ENCODE measurements at regions not wholly inside any gene's neighbourhood (a gene's known extent, or its start where the extent isn't known, plus 50 kb on each side); places are given as distances from the start of the nearest gene placed in this dataset.
"Not testable (repeated sequence)": the region's sequence is repeated elsewhere in the genome, so short reads cannot be mapped to it uniquely, and the experiment has no call there.

DNA sequence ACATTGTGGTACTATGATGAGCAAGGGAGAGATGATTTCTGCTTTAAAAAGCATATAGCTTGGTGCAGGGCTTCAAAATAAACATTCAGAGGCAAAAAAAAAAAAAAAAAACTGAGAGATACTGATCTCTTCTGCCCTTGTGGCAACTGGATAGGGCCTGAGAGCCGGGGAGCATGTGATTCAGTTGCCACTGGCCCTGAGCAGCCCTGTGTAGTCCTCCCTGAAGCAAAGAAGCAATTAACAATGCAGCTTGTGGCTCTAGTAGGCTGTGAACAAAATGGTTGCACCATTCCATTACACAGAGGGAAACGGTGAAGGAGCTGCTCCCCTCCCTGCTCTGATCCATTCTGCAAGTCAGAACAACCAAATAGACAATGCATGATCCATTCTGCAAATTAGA lies 347.5 kb upstream of the DAB2 start:
- in situ Hi-C loops (cut with MboI; ENCODE audit: low sequenced_read_pairs), result no loop called here

- in situ Hi-C loops (cut with MboI; ENCODE audit: low sequenced_read_pairs), result no loop called here
Observed at GRCh38 chr5:39767916-39768315, 343.1 kb upstream of the DAB2 start.

- in situ Hi-C loops (cut with MboI; ENCODE audit: low sequenced_read_pairs), result no loop called here
Observed at GRCh38 chr5:39765366-39765765, 340.6 kb upstream of the DAB2 start.

DNA sequence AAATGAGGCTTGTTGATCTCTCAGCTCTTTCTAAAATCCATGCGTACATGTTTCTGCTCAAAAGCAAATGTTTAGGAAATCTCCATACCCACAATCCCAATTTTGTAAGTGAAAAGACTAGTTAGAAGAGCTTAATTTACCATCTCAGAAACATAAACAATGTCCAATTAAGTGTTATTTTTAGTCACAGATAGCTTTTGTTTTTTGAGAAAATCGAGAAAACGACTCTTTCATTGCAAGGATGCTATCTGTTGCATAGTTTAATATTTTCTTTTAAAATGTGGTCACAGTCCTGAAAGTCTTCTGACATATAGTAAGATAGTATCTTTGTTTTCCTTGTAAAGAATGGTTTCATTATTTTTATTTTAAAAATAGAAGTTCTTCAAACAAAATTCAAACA lies 338.0 kb upstream of the DAB2 start:
- in situ Hi-C loops (cut with MboI; ENCODE audit: low sequenced_read_pairs), result no loop called here

DNA sequence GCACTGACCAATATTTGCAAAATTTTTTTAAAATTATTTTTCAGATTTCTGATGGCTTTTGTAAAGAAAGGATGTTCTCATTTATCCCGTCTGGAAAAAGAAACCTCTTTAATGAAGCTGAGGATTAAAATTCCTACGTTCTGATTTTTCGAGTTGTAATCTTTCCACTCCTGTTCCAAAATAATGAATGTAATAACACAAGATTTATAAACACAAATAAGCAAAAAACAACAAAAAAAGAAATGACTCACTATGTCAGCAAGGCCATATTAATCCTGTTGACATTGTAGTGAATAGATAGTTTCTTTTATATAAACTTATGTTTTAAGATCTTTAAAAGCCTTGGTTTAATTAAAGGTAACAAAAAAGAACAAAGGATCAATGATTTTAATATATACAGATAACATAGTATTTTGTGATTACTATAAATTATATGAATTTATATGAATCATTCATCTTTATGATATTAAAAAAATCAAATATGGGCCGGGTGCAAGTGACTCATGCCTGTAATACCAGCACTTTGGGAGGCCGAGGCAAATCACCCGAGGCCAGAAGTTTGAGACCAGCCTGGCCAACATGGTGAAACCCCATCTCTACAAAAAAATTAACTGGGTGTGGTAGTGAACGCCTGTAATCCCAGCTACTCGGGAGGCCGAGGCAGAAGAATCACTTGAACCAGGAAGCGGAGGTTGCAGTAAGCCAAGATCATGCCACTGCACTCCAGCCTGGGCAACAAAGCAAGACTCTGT lies 336.6 kb upstream of the DAB2 start:
- in situ Hi-C loops (cut with MboI; ENCODE audit: low sequenced_read_pairs), result no loop called here

- in situ Hi-C loops (cut with MboI; ENCODE audit: low sequenced_read_pairs), result no loop called here
Observed at GRCh38 chr5:39760385-39761198, 335.8 kb upstream of the DAB2 start.

- in situ Hi-C loops (cut with MboI; ENCODE audit: low sequenced_read_pairs), result no loop called here
Observed at GRCh38 chr5:39759701-39760100, 334.9 kb upstream of the DAB2 start.

- in situ Hi-C loops (cut with MboI; ENCODE audit: low sequenced_read_pairs), result no loop called here
Observed at GRCh38 chr5:39758426-39758825, 333.6 kb upstream of the DAB2 start.

DNA sequence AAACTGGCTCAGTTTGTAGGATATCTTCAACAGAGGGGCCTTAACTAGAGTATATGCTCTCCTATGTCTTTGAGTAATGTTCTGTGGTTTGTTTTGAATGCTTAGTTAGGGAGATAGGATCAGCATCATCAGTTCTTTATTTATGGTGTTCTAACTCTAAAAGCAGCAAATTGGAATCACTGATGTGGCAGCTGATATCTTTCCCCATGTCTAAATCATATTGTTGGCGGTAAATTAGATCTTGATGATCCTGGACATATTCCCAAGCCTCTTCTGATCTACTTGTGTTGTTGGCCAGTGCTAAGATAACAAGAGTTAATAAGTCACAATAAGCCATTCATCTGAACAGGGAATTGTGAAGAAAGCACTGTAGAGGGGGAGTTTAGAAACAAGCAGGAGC lies 332.4 kb upstream of the DAB2 start:
- in situ Hi-C loops (cut with MboI; ENCODE audit: low sequenced_read_pairs), result no loop called here

- in situ Hi-C loops (cut with MboI; ENCODE audit: low sequenced_read_pairs), result no loop called here
Observed at GRCh38 chr5:39755986-39756385, 331.2 kb upstream of the DAB2 start.

- in situ Hi-C loops (cut with MboI; ENCODE audit: low sequenced_read_pairs), result no loop called here
Observed at GRCh38 chr5:39755452-39755851, 330.7 kb upstream of the DAB2 start.

DNA sequence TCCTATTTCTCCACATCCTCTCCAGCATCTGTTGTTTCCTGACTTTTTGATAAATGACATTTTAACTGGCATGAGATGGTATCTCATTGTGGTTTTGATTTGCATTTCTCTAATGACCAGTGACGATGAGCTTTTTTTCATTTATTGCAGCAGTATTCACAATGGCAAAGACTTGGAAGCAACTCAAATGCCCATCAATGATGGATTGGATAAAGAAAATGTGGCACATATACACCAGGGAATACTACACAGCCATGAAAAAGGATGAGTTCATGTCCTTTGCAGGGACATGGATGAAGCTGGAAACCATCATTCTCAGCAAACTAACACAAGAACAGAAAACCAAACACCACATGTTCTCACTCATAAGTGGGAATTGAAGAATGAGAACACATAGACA lies 329.0 kb upstream of the DAB2 start:
- in situ Hi-C loops (cut with MboI; ENCODE audit: low sequenced_read_pairs), result not testable (repeated sequence)

DNA sequence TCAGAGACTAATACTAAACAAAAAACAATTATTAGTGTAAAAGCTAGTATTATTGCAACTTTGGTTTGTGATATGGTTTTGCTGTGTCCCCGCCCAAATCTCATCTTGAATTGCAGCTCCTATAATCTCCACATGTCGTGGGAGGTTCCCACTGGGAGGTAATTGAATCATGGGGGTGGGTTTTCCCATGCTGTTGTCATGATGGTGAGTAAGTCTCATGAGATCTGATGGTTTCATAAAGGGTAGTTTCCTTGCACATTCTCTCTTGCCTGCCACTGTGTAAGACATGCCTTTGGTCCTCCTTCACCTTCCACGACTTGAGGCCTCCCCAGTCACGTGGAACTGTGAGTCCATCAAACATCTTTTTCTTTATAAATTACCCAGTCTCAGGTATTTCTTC lies 325.9 kb upstream of the DAB2 start:
- in situ Hi-C loops (cut with MboI; ENCODE audit: low sequenced_read_pairs), result no loop called here

- in situ Hi-C loops (cut with MboI; ENCODE audit: low sequenced_read_pairs), result no loop called here
Observed at GRCh38 chr5:39742916-39743315, 318.1 kb upstream of the DAB2 start.

DNA sequence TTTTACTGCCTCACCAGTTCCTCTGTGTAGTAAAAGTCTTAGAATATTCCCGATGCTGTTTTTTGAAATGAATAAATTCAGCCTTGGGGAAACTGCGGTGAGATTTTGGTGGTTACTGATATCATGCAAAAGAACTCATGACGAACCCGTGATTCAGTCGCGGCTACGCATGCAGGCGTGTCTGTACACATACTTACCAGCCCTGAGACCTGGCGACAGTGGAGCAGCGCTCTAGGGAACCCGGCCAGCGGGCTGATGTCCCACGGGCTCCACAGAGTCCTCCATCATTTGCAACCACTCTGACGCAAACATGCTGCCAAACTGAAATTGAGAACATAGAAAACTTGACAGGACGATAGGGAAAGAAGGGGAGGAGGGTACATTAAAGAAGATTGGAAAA lies 315.6 kb upstream of the DAB2 start:
- in situ Hi-C loops (cut with MboI; ENCODE audit: low sequenced_read_pairs), result no loop called here

GRCh38 chr5:39732166-39732565 lies 307.4 kb upstream of the DAB2 start:
- in situ Hi-C loops (cut with MboI; ENCODE audit: low sequenced_read_pairs), result no loop called here

GRCh38 chr5:39730699-39731098 lies 305.9 kb upstream of the DAB2 start:
- in situ Hi-C loops (cut with MboI; ENCODE audit: low sequenced_read_pairs), result no loop called here

GRCh38 chr5:39730006-39730405 lies 305.2 kb upstream of the DAB2 start:
- in situ Hi-C loops (cut with MboI; ENCODE audit: low sequenced_read_pairs), result no loop called here

GRCh38 chr5:39726467-39726866 lies 301.7 kb upstream of the DAB2 start:
- in situ Hi-C loops (cut with MboI; ENCODE audit: low sequenced_read_pairs), result no loop called here

DNA sequence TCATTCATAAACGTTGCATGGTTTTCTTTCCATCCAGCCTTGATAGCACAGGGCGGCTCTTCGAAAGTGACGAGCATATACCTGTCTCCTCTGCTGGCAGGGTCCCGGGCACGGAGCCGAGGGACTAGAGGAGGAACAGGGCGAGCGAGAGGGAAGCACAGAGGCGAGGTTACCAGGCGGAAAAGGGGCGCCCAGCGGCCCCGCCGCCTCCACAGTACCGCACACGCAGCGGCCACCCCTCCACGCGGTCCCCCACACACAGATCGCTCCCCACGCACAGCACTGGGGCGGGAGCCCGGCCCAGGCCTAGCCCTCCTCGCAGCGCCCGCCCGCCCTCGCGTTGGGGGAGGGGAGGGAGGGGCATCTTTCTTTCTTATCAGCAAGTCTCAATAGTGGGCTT lies 296.6 kb upstream of the DAB2 start:
- in situ Hi-C loops (cut with MboI; ENCODE audit: low sequenced_read_pairs), result no loop called here

- in situ Hi-C loops (cut with MboI; ENCODE audit: low sequenced_read_pairs), result no loop called here
Observed at GRCh38 chr5:39720136-39720535, 295.4 kb upstream of the DAB2 start.

DNA sequence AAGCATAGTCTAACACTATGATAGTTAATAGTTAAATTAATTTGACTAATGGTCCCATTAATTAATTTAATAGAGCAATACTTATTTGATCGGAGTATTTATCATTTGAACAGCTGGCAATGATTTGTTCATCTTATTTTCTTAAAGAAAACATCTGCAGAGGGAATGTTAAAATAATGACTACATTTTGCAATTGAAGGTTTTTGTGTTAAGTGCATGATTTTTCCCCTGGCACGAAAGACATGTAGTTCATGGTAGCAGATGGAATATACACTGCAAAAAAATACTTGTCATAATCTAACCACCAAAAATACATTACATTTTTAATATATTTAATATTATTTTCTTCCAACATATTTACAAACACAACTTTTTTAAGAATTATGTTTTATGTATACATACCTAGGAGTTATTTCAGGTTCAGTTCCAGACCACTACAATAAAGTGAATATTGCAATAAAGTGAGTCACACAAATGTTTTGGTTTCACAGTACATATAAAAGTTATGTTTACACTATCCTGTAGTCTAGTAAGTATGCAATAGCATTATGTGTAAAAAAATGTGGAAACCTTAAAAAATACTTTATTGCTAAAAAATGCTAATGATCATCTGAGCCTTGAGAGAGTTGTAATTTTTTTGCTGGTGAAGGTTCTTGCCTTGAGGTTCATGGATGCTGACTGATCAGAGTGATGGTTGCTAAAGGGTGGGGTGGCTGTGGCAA lies 292.6 kb upstream of the DAB2 start:
- in situ Hi-C loops (cut with MboI; ENCODE audit: low sequenced_read_pairs), result no loop called here

Data from hTERT RPE-1 (cell line).